ENCODE measurements at regions not wholly inside any gene's neighbourhood (a gene's known extent, or its start where the extent isn't known, plus 50 kb on each side); places are given as distances from the start of the nearest gene placed in this dataset.
A peak's percentile ranks its signal among the peaks of the same experiment; 100 is the strongest.

DNA sequence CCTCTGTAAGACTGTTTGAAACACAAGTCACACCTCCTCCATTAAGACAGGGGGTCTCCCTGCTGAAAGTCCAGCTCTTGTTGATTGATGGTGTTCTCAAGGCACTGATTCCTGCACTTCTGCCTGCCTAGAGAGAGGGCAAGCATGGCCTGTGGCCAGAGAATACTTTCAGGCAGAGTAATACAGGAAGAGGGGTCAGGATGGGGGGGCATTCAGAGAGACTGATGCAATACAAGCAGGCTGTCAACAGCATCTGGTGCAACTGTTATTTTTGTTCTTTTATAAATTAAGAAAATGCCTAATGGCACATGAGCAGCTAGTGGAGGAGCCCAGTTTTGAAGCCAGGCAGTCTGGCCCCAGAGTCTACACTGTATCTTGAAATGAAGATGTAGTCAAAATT lies 302.2 kb downstream of the DIRAS2 start:
- H3K27ac ChIP-seq (ENCODE audit: extremely low read depth, low read depth, low read length) = no peak overlapping the region
- CTCF ChIA-PET = interaction anchor here (0.7 kb wide), 1 partner anchor 747 kb away, joined by 3 read pairs; no protein-coding TSS in a partner anchor
- POLR2A ChIA-PET = no interaction called here
- no peak overlapping the region for H3K4me3 ChIP-seq (ENCODE audit: low read depth, low read length)
- no peaks in the 10 kb centered on the region for H3K36me3 ChIP-seq (ENCODE audit: control insufficient read depth in 2 of 2, insufficient read depth in 1 of 2, low read length in 2 of 2)
- no peaks in the 10 kb centered on the region for H3K4me1 ChIP-seq (ENCODE audit: control insufficient read depth, insufficient read depth, low read length)
- no peaks in the 10 kb centered on the region for H3K9me3 ChIP-seq (ENCODE audit: control insufficient read depth, insufficient read depth, low read depth, low read length)
- TF ChIP-seq ZNF549 (tag by site-specific recombination; IDR thresholded peaks at IDR 0.05) (no peak), ZFP41 (tag by site-specific recombination; IDR thresholded peaks at IDR 0.05; ENCODE audit: borderline replicate concordance) (no peak), ZBTB17 (tag by site-specific recombination; IDR thresholded peaks at IDR 0.05) (no peak), ZNF394 (tag by site-specific recombination; IDR thresholded peaks at IDR 0.05; ENCODE audit: borderline replicate concordance) (no peak), ZFP3 (tag by site-specific recombination; IDR thresholded peaks at IDR 0.05; ENCODE audit: low read depth) (no peak), ZNF664 (tag by site-specific recombination; IDR thresholded peaks at IDR 0.05) (no peak), ZNF558 (tag by site-specific recombination; IDR thresholded peaks at IDR 0.05) (no peak), ZNF23 (tag by site-specific recombination; IDR thresholded peaks at IDR 0.05; ENCODE audit: borderline replicate concordance) (no peak), ZNF777 (tag by site-specific recombination; IDR thresholded peaks at IDR 0.05; ENCODE audit: borderline replicate concordance) (no peak), ZNF391 (tag by site-specific recombination; IDR thresholded peaks at IDR 0.05; ENCODE audit: borderline replicate concordance, low read depth) (no peak), ZXDB (tag by site-specific recombination; IDR thresholded peaks at IDR 0.05) (no peak), ZNF623 (tag by site-specific recombination; IDR thresholded peaks at IDR 0.05) (no peak), CTCF (tag by site-specific recombination; IDR thresholded peaks at IDR 0.05) (no peak), ZNF670 (tag by site-specific recombination; IDR thresholded peaks at IDR 0.05; ENCODE audit: low read depth) (no peak), ZFP69B (tag by site-specific recombination; IDR thresholded peaks at IDR 0.05) (no peak), ZBTB10 (tag by site-specific recombination; IDR thresholded peaks at IDR 0.05) (no peak), ZNF114 (tag by site-specific recombination; IDR thresholded peaks at IDR 0.05) (no peak)

- Histone ChIP-seq H3K9me3 (ENCODE audit: control insufficient read depth, insufficient read depth, low read depth, low read length) (no peaks in the 10 kb centered on the region), H3K36me3 (ENCODE audit: control insufficient read depth in 2 of 2, insufficient read depth in 1 of 2, low read length in 2 of 2) (no peaks in the 10 kb centered on the region), H3K4me1 (ENCODE audit: control insufficient read depth, insufficient read depth, low read length) (no peaks in the 10 kb centered on the region), H3K4me3 (ENCODE audit: low read depth, low read length) (no peak overlapping the region), H3K27ac (ENCODE audit: extremely low read depth, low read depth, low read length) (no peak overlapping the region)
- ChIA-PET CTCF (no interaction called here), POLR2A (no interaction called here)
- TF ChIP-seq ZNF449 (tag by site-specific recombination; IDR thresholded peaks at IDR 0.05) (peak; percentile 93), KLF1 (tag by site-specific recombination; IDR thresholded peaks at IDR 0.05) (no peak)
These were observed 300.0 kb downstream of the DIRAS2 start for GRCh38 chr9:90342607-90343006.
